ENCODE measurements at regions not wholly inside any gene's neighbourhood (a gene's known extent, or its start where the extent isn't known, plus 50 kb on each side); places are given as distances from the start of the nearest gene placed in this dataset.

DNA sequence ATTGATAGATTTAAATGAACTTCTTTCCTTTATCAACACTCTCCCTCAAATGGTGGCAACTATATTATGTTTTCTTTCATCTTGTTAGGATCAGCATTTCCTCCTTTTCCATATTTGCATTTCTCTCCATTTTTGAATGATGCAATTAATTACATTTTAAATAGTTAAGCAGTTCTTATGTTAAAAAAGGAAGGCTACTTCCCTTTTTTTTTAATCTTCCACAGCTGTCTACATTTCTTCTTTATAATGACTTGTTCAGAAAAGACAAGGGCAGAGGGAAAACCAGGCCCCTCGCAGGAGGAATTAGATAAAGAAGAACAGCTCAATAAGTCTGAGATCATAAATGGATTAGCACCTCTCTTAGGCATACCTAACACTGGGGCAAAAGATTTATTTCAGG lies 208.9 kb downstream of the ARL4A start:
- TF ChIP-seq, protein P1, sequence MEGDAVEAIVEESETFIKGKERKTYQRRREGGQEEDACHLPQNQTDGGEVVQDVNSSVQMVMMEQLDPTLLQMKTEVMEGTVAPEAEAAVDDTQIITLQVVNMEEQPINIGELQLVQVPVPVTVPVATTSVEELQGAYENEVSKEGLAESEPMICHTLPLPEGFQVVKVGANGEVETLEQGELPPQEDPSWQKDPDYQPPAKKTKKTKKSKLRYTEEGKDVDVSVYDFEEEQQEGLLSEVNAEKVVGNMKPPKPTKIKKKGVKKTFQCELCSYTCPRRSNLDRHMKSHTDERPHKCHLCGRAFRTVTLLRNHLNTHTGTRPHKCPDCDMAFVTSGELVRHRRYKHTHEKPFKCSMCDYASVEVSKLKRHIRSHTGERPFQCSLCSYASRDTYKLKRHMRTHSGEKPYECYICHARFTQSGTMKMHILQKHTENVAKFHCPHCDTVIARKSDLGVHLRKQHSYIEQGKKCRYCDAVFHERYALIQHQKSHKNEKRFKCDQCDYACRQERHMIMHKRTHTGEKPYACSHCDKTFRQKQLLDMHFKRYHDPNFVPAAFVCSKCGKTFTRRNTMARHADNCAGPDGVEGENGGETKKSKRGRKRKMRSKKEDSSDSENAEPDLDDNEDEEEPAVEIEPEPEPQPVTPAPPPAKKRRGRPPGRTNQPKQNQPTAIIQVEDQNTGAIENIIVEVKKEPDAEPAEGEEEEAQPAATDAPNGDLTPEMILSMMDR (IDR thresholded peaks at IDR 0.05), result no peak
- TF ChIP-seq POLR2A (IDR thresholded peaks at IDR 0.05) (no peak), POLR2AphosphoS5 (IDR thresholded peaks at IDR 0.05) (no peak)

All from sigmoid colon (tissue), 4 donors.